Psoas muscle (tissue), 7 donors: ENCODE measurements at regions not wholly inside any gene's neighbourhood (a gene's known extent, or its start where the extent isn't known, plus 50 kb on each side); places are given as distances from the start of the nearest gene placed in this dataset.

Experiments used
- ATAC-seq, 4 donors: fragments of 200-7000 bp; cut with Tn5 transposase; one replicate each; pipeline ENCODE4 v1.9.1; 2020; ENCODE audit warnings: moderate library complexity in 3 of 4, mild to moderate bottlenecking in 2 of 4
- DNase-seq, 2 donors: peaks; one replicate each; pipeline ENCODE4 v3.0.0-alpha.2; 2020
- H3K27ac ChIP-seq: fragments of 200-600 bp; one replicate; pipeline ENCODE4 v1.8.0; 2022
- H3K27me3 ChIP-seq, 3 donors: fragments of 200-600 bp in 1 of 3; one replicate each; pipeline versions ENCODE4 v1.6.1 to v1.8.0; 2013 to 2022; ENCODE audit warnings: low read length in 2 of 3, mild to moderate bottlenecking in 2 of 3, moderate library complexity in 1 of 3; ENCODE audit not compliant: insufficient read depth in 3 of 3
- H3K36me3 ChIP-seq, 2 donors: fragments of 200-600 bp in 1 of 2; one replicate each; pipeline versions ENCODE4 v1.6.1 to v1.8.0; 2013 to 2022; ENCODE audit warnings: low read depth in 1 of 2, mild to moderate bottlenecking in 1 of 2, moderate library complexity in 1 of 2; ENCODE audit not compliant: insufficient read depth in 1 of 2
- H3K4me1 ChIP-seq: fragments of 200-600 bp; one replicate; pipeline ENCODE4 v1.8.0; 2022
- H3K4me3 ChIP-seq: fragments of 200-600 bp; one replicate; pipeline ENCODE4 v1.8.0; 2022; ENCODE audit warnings: mild to moderate bottlenecking
- H3K9me3 ChIP-seq: fragments of 200-600 bp; one replicate; pipeline ENCODE4 v1.8.0; 2022
- CTCF ChIP-seq: fragments of 200-600 bp; IDR thresholded peaks from one replicate; pipeline ENCODE4 v1.8.0; 2022; ENCODE audit warnings: antibody characterized with exemption
- WGBS, 3 donors: extraction: QIAGEN DNeasy Blood & Tissue Kit; methylation state at CpG; one replicate each; pipeline versions ENCODE4 v1.1.6 to v1.1.7; 2013; 5-methylcytosine and 5-hydroxymethylcytosine counted together
- intact Hi-C, 2 donors: fragments of 100-400 bp; cut with DNase I; formaldehyde crosslinking; loops; one replicate each; pipeline versions ENCODE4 v1.11.0 to v1.14.2; 2022
- donor health status: healthy with polysubstance abuse.
- donor health status: DM: no; HTN: no; CAD: no; lungs with moderate emphysema.
- donor health status: Bipolar disorder and iron deficiency.
- donor health status: healthy.
- donor health status: DM: yes; HTN: yes; CAD: no.
- donor health status: DM: no; HTN: no; CAD: no.
- donor health status: DM: yes; HTN: yes; CAD: no.

- intact Hi-C loops, result no loop called here
- H3K27me3 ChIP-seq, result no peaks in the 10 kb centered on the region
- no peak for ATAC-seq
- H3K9me3 ChIP-seq, result no peaks in the 10 kb centered on the region
- 71 to 80% (median 77%) methylated on average over 6 of the region's 6 CpGs for WGBS, 3 donors
- no peak for DNase-seq
- no peaks in the 10 kb centered on the region for H3K36me3 ChIP-seq
- no peak overlapping the region for H3K27ac ChIP-seq
- no peak for TF ChIP-seq CTCF
- H3K4me3 ChIP-seq, result no peak overlapping the region
- no peaks in the 10 kb centered on the region for H3K4me1 ChIP-seq
These were observed 364.8 kb downstream of the ARAP2 start for GRCh38 chr4:35879479-35879878.

GRCh38 chr4:35883108-35883507, 361.2 kb downstream of the ARAP2 start:
- Histone ChIP-seq H3K4me3 (no peak overlapping the region), H3K36me3 (no peaks in the 10 kb centered on the region), H3K9me3 (no peaks in the 10 kb centered on the region), H3K4me1 (no peaks in the 10 kb centered on the region), H3K27ac (no peak overlapping the region), H3K27me3 (no peaks in the 10 kb centered on the region)
- DNase-seq (no peak), ATAC-seq (no peak)
- intact Hi-C loops, result no loop called here
- TF ChIP-seq CTCF, result no peak
- WGBS, 3 donors, result 31 to 46% (median 39%) methylated on average over 1 of the region's 1 CpG

GRCh38 chr4:35884714-35885480, 359.4 kb downstream of the ARAP2 start:
- Histone ChIP-seq H3K9me3 (no peaks in the 10 kb centered on the region), H3K36me3 (no peaks in the 10 kb centered on the region), H3K27me3 (no peaks in the 10 kb centered on the region), H3K4me1 (no peaks in the 10 kb centered on the region), H3K4me3 (no peak overlapping the region), H3K27ac (no peak overlapping the region)
- 67 to 74% (median 70%) methylated on average over 3 of the region's 3 CpGs for WGBS, 3 donors
- DNase-seq, result no peak
- TF ChIP-seq CTCF, result no peak
- intact Hi-C loops, result no loop called here
- no peak for ATAC-seq

GRCh38 chr4:35897808-35898207, 346.5 kb downstream of the ARAP2 start:
- H3K27ac ChIP-seq, result no peak overlapping the region
- intact Hi-C loops, result no loop called here
- no peaks in the 10 kb centered on the region for H3K9me3 ChIP-seq
- no peak for DNase-seq
- H3K27me3 ChIP-seq, result no peaks in the 10 kb centered on the region
- H3K36me3 ChIP-seq, result no peaks in the 10 kb centered on the region
- ATAC-seq, result no peak
- no peak for TF ChIP-seq CTCF
- no peak overlapping the region for H3K4me3 ChIP-seq
- H3K4me1 ChIP-seq, result no peaks in the 10 kb centered on the region
